ENCODE measurements at regions not wholly inside any gene's neighbourhood (a gene's known extent, or its start where the extent isn't known, plus 50 kb on each side); places are given as distances from the start of the nearest gene placed in this dataset.

DNA sequence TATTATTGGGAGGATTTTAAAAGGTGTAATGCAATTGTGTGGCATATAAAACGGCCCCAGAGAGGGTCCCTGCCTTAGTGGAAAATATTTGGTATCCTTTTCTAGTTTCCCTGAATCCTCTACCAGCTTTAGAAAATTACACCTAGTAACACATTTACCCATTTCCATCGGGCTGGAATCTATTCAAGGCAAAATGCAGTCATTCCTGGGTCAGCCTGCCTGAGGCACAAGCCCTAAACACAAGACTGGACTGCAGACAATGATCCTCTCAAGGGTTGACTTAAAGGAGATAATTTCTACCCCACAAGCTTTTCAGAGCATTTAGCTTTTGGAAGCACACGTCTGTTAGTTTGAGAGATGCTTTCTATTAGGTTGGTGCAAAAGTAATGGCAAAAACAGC is 124.4 kb upstream of the ADAMTSL1 start:
- TF ChIP-seq, protein P1, sequence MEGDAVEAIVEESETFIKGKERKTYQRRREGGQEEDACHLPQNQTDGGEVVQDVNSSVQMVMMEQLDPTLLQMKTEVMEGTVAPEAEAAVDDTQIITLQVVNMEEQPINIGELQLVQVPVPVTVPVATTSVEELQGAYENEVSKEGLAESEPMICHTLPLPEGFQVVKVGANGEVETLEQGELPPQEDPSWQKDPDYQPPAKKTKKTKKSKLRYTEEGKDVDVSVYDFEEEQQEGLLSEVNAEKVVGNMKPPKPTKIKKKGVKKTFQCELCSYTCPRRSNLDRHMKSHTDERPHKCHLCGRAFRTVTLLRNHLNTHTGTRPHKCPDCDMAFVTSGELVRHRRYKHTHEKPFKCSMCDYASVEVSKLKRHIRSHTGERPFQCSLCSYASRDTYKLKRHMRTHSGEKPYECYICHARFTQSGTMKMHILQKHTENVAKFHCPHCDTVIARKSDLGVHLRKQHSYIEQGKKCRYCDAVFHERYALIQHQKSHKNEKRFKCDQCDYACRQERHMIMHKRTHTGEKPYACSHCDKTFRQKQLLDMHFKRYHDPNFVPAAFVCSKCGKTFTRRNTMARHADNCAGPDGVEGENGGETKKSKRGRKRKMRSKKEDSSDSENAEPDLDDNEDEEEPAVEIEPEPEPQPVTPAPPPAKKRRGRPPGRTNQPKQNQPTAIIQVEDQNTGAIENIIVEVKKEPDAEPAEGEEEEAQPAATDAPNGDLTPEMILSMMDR (IDR thresholded peaks at IDR 0.05): no peak
- no peak for TF ChIP-seq POLR2A (IDR thresholded peaks at IDR 0.05)
